GM21737 (cell line): ENCODE measurements at regions not wholly inside any gene's neighbourhood (a gene's known extent, or its start where the extent isn't known, plus 50 kb on each side); places are given as distances from the start of the nearest gene placed in this dataset.
"Not testable (repeated sequence)": the region's sequence is repeated elsewhere in the genome, so short reads cannot be mapped to it uniquely, and the experiment has no call there.

Experiments used
- ATAC-seq: cut with Tn5 transposase; IDR thresholded peaks from one replicate; pipeline ENCODE4 v1.9.1; 2021; ENCODE audit warnings: mild to moderate bottlenecking, moderate library complexity; ENCODE audit not compliant: unreplicated experiment

- not testable (repeated sequence) for ATAC-seq
These were observed 125.6 kb upstream of the NBPF9 start for GRCh38 chr1:149228672-149229585.

GRCh38 chr1:149229813-149230212 is 126.5 kb upstream of the NBPF9 start:
- not testable (repeated sequence) for ATAC-seq

GRCh38 chr1:149234926-149235914 is 131.9 kb upstream of the NBPF9 start:
- not testable (repeated sequence) for ATAC-seq

- not testable (repeated sequence) for ATAC-seq
These were observed 134.2 kb upstream of the NBPF9 start for GRCh38 chr1:149237515-149237914.

- not testable (repeated sequence) for ATAC-seq
These were observed 136.7 kb upstream of the NBPF9 start for GRCh38 chr1:149239897-149240508.

GRCh38 chr1:149240530-149240929 is 137.2 kb upstream of the NBPF9 start:
- not testable (repeated sequence) for ATAC-seq

- not testable (repeated sequence) for ATAC-seq
These were observed 137.9 kb upstream of the NBPF9 start for GRCh38 chr1:149241272-149241671.

GRCh38 chr1:149243572-149243971 is 140.2 kb upstream of the NBPF9 start:
- not testable (repeated sequence) for ATAC-seq

GRCh38 chr1:149244621-149245020 is 141.3 kb upstream of the NBPF9 start:
- ATAC-seq = not testable (repeated sequence)

- not testable (repeated sequence) for ATAC-seq
These were observed 142.9 kb upstream of the NBPF9 start for GRCh38 chr1:149246212-149246611.

- not testable (repeated sequence) for ATAC-seq
These were observed 145.3 kb upstream of the NBPF9 start for GRCh38 chr1:149248610-149249009.

- not testable (repeated sequence) for ATAC-seq
These were observed 146.6 kb upstream of the NBPF9 start for GRCh38 chr1:149249850-149250467.

GRCh38 chr1:149254894-149255847 is 151.8 kb upstream of the NBPF9 start:
- ATAC-seq = not testable (repeated sequence)

GRCh38 chr1:149260284-149260683 is 156.9 kb upstream of the NBPF9 start:
- not testable (repeated sequence) for ATAC-seq

GRCh38 chr1:149260736-149261340 is 157.5 kb upstream of the NBPF9 start:
- ATAC-seq = not testable (repeated sequence)

GRCh38 chr1:149267287-149267686 is 163.9 kb upstream of the NBPF9 start:
- not testable (repeated sequence) for ATAC-seq

- not testable (repeated sequence) for ATAC-seq
These were observed 165.8 kb upstream of the NBPF9 start for GRCh38 chr1:149269001-149269702.

- ATAC-seq = not testable (repeated sequence)
These were observed 166.5 kb upstream of the NBPF9 start for GRCh38 chr1:149269833-149270232.
